Ishikawa (cell line): ENCODE measurements at regions not wholly inside any gene's neighbourhood (a gene's known extent, or its start where the extent isn't known, plus 50 kb on each side); places are given as distances from the start of the nearest gene placed in this dataset.

Source experiments
- EGR1 ChIP-seq: IDR thresholded peaks from 2 replicates; pipeline ENCODE4 v1.6.1; 2012
- TAF1 ChIP-seq: IDR thresholded peaks from 2 replicates; pipeline ENCODE4 v1.6.1; 2012; ENCODE audit warnings: low read depth, mild to moderate bottlenecking
- TF ChIP-seq, protein P1 (sequence below): IDR thresholded peaks from 2 replicates; pipeline ENCODE4 v1.6.1; 2012
- TF ChIP-seq, protein P2 (sequence below): IDR thresholded peaks from 2 replicates; pipeline ENCODE4 v1.6.1; 2012; ENCODE audit warnings: low read depth, mild to moderate bottlenecking

DNA sequence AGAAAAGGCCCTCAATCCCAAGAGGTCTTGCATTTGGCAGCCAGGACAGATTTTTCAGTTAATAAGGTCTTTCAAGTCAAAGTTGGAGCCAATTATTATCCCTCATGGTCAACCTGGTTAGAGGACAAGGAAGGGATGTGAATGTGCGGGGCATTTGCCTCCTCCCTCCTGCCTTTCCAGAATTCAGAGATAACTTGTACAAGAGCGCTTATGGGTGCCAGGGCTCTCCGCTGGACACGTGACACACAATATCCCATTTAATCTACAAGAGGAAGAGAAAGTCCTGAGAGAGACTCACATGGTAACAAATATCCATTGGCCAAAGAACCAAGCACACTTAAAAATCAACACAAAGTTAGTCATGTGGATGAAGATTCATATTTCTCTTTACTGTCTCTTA is 78.5 kb upstream of the ST8SIA2 start:
- TF ChIP-seq, protein P1, sequence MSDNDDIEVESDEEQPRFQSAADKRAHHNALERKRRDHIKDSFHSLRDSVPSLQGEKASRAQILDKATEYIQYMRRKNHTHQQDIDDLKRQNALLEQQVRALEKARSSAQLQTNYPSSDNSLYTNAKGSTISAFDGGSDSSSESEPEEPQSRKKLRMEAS: no peak
- TF ChIP-seq EGR1 (no peak), TAF1 (no peak)
- TF ChIP-seq, protein P2, sequence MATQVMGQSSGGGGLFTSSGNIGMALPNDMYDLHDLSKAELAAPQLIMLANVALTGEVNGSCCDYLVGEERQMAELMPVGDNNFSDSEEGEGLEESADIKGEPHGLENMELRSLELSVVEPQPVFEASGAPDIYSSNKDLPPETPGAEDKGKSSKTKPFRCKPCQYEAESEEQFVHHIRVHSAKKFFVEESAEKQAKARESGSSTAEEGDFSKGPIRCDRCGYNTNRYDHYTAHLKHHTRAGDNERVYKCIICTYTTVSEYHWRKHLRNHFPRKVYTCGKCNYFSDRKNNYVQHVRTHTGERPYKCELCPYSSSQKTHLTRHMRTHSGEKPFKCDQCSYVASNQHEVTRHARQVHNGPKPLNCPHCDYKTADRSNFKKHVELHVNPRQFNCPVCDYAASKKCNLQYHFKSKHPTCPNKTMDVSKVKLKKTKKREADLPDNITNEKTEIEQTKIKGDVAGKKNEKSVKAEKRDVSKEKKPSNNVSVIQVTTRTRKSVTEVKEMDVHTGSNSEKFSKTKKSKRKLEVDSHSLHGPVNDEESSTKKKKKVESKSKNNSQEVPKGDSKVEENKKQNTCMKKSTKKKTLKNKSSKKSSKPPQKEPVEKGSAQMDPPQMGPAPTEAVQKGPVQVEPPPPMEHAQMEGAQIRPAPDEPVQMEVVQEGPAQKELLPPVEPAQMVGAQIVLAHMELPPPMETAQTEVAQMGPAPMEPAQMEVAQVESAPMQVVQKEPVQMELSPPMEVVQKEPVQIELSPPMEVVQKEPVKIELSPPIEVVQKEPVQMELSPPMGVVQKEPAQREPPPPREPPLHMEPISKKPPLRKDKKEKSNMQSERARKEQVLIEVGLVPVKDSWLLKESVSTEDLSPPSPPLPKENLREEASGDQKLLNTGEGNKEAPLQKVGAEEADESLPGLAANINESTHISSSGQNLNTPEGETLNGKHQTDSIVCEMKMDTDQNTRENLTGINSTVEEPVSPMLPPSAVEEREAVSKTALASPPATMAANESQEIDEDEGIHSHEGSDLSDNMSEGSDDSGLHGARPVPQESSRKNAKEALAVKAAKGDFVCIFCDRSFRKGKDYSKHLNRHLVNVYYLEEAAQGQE: no peak
